ENCODE measurements at regions not wholly inside any gene's neighbourhood (a gene's known extent, or its start where the extent isn't known, plus 50 kb on each side); places are given as distances from the start of the nearest gene placed in this dataset.
A peak's percentile ranks its signal among the peaks of the same experiment; 100 is the strongest.

GRCh38 chr7:84390845-84391244, 196.3 kb upstream of the SEMA3A start:
- no CpG with 5 or more reads among the region's 3 CpGs for WGBS, 2 donors (ENCODE audit: extremely low coverage in 2 of 2, insufficient read length in 2 of 2, insufficient replicate concordance in 1 of 2)
- H3K36me3 ChIP-seq (replicated peaks in 1 of 2; ENCODE audit: control insufficient read depth in 2 of 2, insufficient read depth in 2 of 2, low read length in 2 of 2): no peaks in the 10 kb centered on the region

DNA sequence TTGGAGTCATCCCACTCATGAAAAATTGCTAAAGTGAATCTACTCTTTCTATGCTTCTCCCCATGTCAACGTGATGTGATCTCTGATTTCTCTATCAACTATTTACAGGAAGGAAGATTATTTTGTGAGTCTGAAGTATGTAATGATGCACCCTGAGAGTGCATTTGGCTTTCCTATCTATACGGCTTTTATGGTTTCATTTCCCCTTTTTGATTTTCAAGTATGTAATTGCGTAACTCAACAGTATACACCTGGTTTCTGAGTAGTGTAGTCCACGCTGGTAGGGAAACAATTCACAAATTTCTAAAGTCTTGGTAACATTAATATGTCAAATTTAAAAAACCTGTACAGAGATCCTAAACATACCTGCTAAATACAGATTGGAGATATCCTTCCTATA, 194.7 kb upstream of the SEMA3A start:
- no peaks in the 10 kb centered on the region for H3K4me1 ChIP-seq (ENCODE audit: control insufficient read depth in 2 of 2, insufficient read depth in 1 of 2, low read depth in 1 of 2, low read length in 2 of 2)
- H3K14ac ChIP-seq (ENCODE audit: low read length): no peak overlapping the region
- H2BK120ac ChIP-seq (ENCODE audit: low read depth, low read length): no peak overlapping the region
- no peak overlapping the region for H3K4ac ChIP-seq (ENCODE audit: low read length)
- no peak overlapping the region for H2AK5ac ChIP-seq (ENCODE audit: low read depth, low read length)
- H2BK5ac ChIP-seq (ENCODE audit: low read length): no peak overlapping the region
- no peak overlapping the region for H3K9ac ChIP-seq (ENCODE audit: low read depth, low read length, poor library complexity)
- no peak overlapping the region for H3K23ac ChIP-seq (ENCODE audit: low read depth, low read length, poor library complexity)
- no CpG with 5 or more reads among the region's 4 CpGs for WGBS, 2 donors (ENCODE audit: extremely low coverage in 2 of 2, insufficient read length in 2 of 2, insufficient replicate concordance in 1 of 2)
- no peak overlapping the region for H2AFZ ChIP-seq (ENCODE audit: low read length)
- no peak overlapping the region for H4K91ac ChIP-seq (ENCODE audit: low read depth, low read length, poor library complexity)
- no peak overlapping the region for H2BK12ac ChIP-seq (ENCODE audit: low read length)
- H3K18ac ChIP-seq (ENCODE audit: low read length): no peak overlapping the region
- no peak overlapping the region for H4K8ac ChIP-seq (ENCODE audit: low read depth, low read length)
- no peak overlapping the region for H3K27ac ChIP-seq (replicated peaks; ENCODE audit: low read length)
- no peaks in the 10 kb centered on the region for H3K36me3 ChIP-seq (replicated peaks in 1 of 2; ENCODE audit: control insufficient read depth in 2 of 2, insufficient read depth in 2 of 2, low read length in 2 of 2)
- H3K27me3 ChIP-seq (ENCODE audit: control insufficient read depth in 3 of 3, insufficient read depth in 3 of 3, low read depth in 1 of 3, low read length in 3 of 3): no peaks in the 10 kb centered on the region
- H3K79me1 ChIP-seq (ENCODE audit: low read depth, low read length): no peaks in the 10 kb centered on the region
- H3K9me3 ChIP-seq (replicated peaks in 1 of 2; ENCODE audit: control insufficient read depth in 2 of 2, insufficient read depth in 1 of 2, low read depth in 1 of 2, low read length in 2 of 2): no peaks in the 10 kb centered on the region
- H2BK15ac ChIP-seq (ENCODE audit: low read length): no peak overlapping the region
- DNase-seq (ENCODE audit: low spot score): no peak
- H3K4me3 ChIP-seq (ENCODE audit: low read length in 2 of 2): no peak overlapping the region
- no peak overlapping the region for H3K4me2 ChIP-seq (ENCODE audit: insufficient read depth, low read length, poor library complexity, severe bottlenecking)

More at GRCh38 chr7:84390845-84391244, 196.3 kb upstream of the SEMA3A start:
- no peak overlapping the region for H3K23ac ChIP-seq (ENCODE audit: low read depth, low read length, poor library complexity)
- H3K18ac ChIP-seq (ENCODE audit: low read length): no peak overlapping the region
- H3K79me1 ChIP-seq (ENCODE audit: low read depth, low read length): no peaks in the 10 kb centered on the region
- H3K9ac ChIP-seq (ENCODE audit: low read depth, low read length, poor library complexity): no peak overlapping the region
- no peak for DNase-seq (ENCODE audit: low spot score)
- H3K9me3 ChIP-seq (replicated peaks in 1 of 2; ENCODE audit: control insufficient read depth in 2 of 2, insufficient read depth in 1 of 2, low read depth in 1 of 2, low read length in 2 of 2): no peaks in the 10 kb centered on the region
- H4K91ac ChIP-seq (ENCODE audit: low read depth, low read length, poor library complexity): no peak overlapping the region
- no peak overlapping the region for H3K4me3 ChIP-seq (ENCODE audit: low read length in 2 of 2)
- H2BK12ac ChIP-seq (ENCODE audit: low read length): no peak overlapping the region
- no peak overlapping the region for H3K4ac ChIP-seq (ENCODE audit: low read length)
- no peak overlapping the region for H2BK5ac ChIP-seq (ENCODE audit: low read length)
- no peak overlapping the region for H4K8ac ChIP-seq (ENCODE audit: low read depth, low read length)
- no peak overlapping the region for H3K27ac ChIP-seq (replicated peaks; ENCODE audit: low read length)
- H2AK5ac ChIP-seq (ENCODE audit: low read depth, low read length): no peak overlapping the region
- H3K14ac ChIP-seq (ENCODE audit: low read length): no peak overlapping the region
- H3K4me1 ChIP-seq (ENCODE audit: control insufficient read depth in 2 of 2, insufficient read depth in 1 of 2, low read depth in 1 of 2, low read length in 2 of 2): no peaks in the 10 kb centered on the region
- H2BK15ac ChIP-seq (ENCODE audit: low read length): no peak overlapping the region
- peak overlapping the region; percentile 67 for H2AFZ ChIP-seq (ENCODE audit: low read length)
- H2BK120ac ChIP-seq (ENCODE audit: low read depth, low read length): no peak overlapping the region
- no peak overlapping the region for H3K4me2 ChIP-seq (ENCODE audit: insufficient read depth, low read length, poor library complexity, severe bottlenecking)
- H3K27me3 ChIP-seq (ENCODE audit: control insufficient read depth in 3 of 3, insufficient read depth in 3 of 3, low read depth in 1 of 3, low read length in 3 of 3): no peaks in the 10 kb centered on the region

DNA sequence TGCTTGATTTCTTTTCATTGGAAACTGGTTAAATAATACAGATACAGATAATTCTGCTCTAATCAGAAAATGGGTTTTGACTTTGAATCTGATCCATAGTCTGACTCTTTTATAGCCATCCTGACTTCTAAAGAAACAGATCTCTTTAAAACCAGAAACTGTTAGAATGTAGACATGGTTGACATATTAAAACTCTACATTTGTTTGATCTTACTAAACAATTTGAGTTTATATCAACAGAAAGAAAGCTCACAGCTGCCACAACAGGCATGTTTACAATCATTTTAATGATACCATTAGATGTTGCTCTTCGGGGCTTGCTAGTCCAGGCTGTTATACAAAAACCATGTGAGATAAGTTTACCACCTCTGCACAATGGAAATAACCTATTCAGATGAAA, 193.0 kb upstream of the SEMA3A start:
- H3K4me2 ChIP-seq (ENCODE audit: insufficient read depth, low read length, poor library complexity, severe bottlenecking): no peak overlapping the region
- no peak overlapping the region for H2BK12ac ChIP-seq (ENCODE audit: low read length)
- no peak overlapping the region for H3K4me3 ChIP-seq (ENCODE audit: low read length in 2 of 2)
- H3K9me3 ChIP-seq (replicated peaks in 1 of 2; ENCODE audit: control insufficient read depth in 2 of 2, insufficient read depth in 1 of 2, low read depth in 1 of 2, low read length in 2 of 2): no peaks in the 10 kb centered on the region
- H3K79me1 ChIP-seq (ENCODE audit: low read depth, low read length): no peaks in the 10 kb centered on the region
- no peak for DNase-seq (ENCODE audit: low spot score)
- no peaks in the 10 kb centered on the region for H3K27me3 ChIP-seq (ENCODE audit: control insufficient read depth in 3 of 3, insufficient read depth in 3 of 3, low read depth in 1 of 3, low read length in 3 of 3)
- H3K9ac ChIP-seq (ENCODE audit: low read depth, low read length, poor library complexity): no peak overlapping the region
- no peak overlapping the region for H3K23ac ChIP-seq (ENCODE audit: low read depth, low read length, poor library complexity)
- no peak overlapping the region for H2AK5ac ChIP-seq (ENCODE audit: low read depth, low read length)
- no peak overlapping the region for H2BK15ac ChIP-seq (ENCODE audit: low read length)
- no peak overlapping the region for H3K14ac ChIP-seq (ENCODE audit: low read length)
- no peak overlapping the region for H3K27ac ChIP-seq (replicated peaks; ENCODE audit: low read length)
- H2AFZ ChIP-seq (ENCODE audit: low read length): no peak overlapping the region
- WGBS, 2 donors (ENCODE audit: extremely low coverage in 2 of 2, insufficient read length in 2 of 2, insufficient replicate concordance in 1 of 2): no CpG with 5 or more reads among the region's 1 CpG
- no peak overlapping the region for H3K18ac ChIP-seq (ENCODE audit: low read length)
- no peak overlapping the region for H2BK120ac ChIP-seq (ENCODE audit: low read depth, low read length)
- H3K4me1 ChIP-seq (ENCODE audit: control insufficient read depth in 2 of 2, insufficient read depth in 1 of 2, low read depth in 1 of 2, low read length in 2 of 2): no peaks in the 10 kb centered on the region
- no peak overlapping the region for H4K8ac ChIP-seq (ENCODE audit: low read depth, low read length)
- H3K36me3 ChIP-seq (replicated peaks in 1 of 2; ENCODE audit: control insufficient read depth in 2 of 2, insufficient read depth in 2 of 2, low read length in 2 of 2): no peaks in the 10 kb centered on the region
- no peak overlapping the region for H3K4ac ChIP-seq (ENCODE audit: low read length)
- H4K91ac ChIP-seq (ENCODE audit: low read depth, low read length, poor library complexity): no peak overlapping the region
- H2BK5ac ChIP-seq (ENCODE audit: low read length): no peak overlapping the region

DNA sequence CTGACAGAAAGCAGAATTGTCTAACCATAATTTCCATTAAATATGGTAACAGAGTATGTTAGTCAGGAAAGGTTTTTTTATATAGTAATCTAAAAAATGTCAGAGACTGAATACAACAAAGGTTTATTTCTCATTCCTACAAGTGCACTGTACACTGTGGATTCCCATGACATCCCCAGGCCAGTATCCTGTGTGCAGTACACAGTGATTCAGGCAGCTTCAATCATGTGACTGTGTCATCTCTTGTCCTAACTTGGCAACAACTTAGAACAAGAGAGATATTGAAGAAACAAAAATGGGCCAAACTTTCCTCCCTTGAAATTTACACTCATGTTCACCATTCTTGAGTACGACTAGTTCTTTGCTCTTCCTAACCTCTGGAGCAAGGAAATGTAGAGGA, 189.8 kb upstream of the SEMA3A start:
- Histone ChIP-seq H3K27me3 (ENCODE audit: control insufficient read depth in 3 of 3, insufficient read depth in 3 of 3, low read depth in 1 of 3, low read length in 3 of 3) (no peaks in the 10 kb centered on the region), H2BK5ac (ENCODE audit: low read length) (no peak overlapping the region), H3K4me2 (ENCODE audit: insufficient read depth, low read length, poor library complexity, severe bottlenecking) (no peak overlapping the region), H3K9ac (ENCODE audit: low read depth, low read length, poor library complexity) (no peak overlapping the region), H2BK120ac (ENCODE audit: low read depth, low read length) (no peak overlapping the region), H2BK15ac (ENCODE audit: low read length) (no peak overlapping the region), H4K8ac (ENCODE audit: low read depth, low read length) (no peak overlapping the region), H3K4me3 (ENCODE audit: low read length in 2 of 2) (no peak overlapping the region), H3K4ac (ENCODE audit: low read length) (no peak overlapping the region), H3K23ac (ENCODE audit: low read depth, low read length, poor library complexity) (no peak overlapping the region), H3K18ac (ENCODE audit: low read length) (no peak overlapping the region), H3K14ac (ENCODE audit: low read length) (no peak overlapping the region), H3K27ac (replicated peaks; ENCODE audit: low read length) (no peak overlapping the region), H2BK12ac (ENCODE audit: low read length) (no peak overlapping the region), H3K79me1 (ENCODE audit: low read depth, low read length) (no peaks in the 10 kb centered on the region), H3K4me1 (ENCODE audit: control insufficient read depth in 2 of 2, insufficient read depth in 1 of 2, low read depth in 1 of 2, low read length in 2 of 2) (no peaks in the 10 kb centered on the region), H3K36me3 (replicated peaks in 1 of 2; ENCODE audit: control insufficient read depth in 2 of 2, insufficient read depth in 2 of 2, low read length in 2 of 2) (no peaks in the 10 kb centered on the region), H3K9me3 (replicated peaks in 1 of 2; ENCODE audit: control insufficient read depth in 2 of 2, insufficient read depth in 1 of 2, low read depth in 1 of 2, low read length in 2 of 2) (no peaks in the 10 kb centered on the region), H4K91ac (ENCODE audit: low read depth, low read length, poor library complexity) (no peak overlapping the region), H2AK5ac (ENCODE audit: low read depth, low read length) (no peak overlapping the region), H2AFZ (ENCODE audit: low read length) (peak overlapping the region; percentile 52)
- WGBS, 2 donors (ENCODE audit: extremely low coverage in 2 of 2, insufficient read length in 2 of 2, insufficient replicate concordance in 1 of 2): no CpG with 5 or more reads among the region's 1 CpG
- no peak for DNase-seq (ENCODE audit: low spot score)

All from neuronal stem cell (in vitro differentiated cells).